ENCODE measurements at regions not wholly inside any gene's neighbourhood (a gene's known extent, or its start where the extent isn't known, plus 50 kb on each side); places are given as distances from the start of the nearest gene placed in this dataset.

GRCh38 chr7:43042302-43042701 lies 70.1 kb upstream of the HECW1 start:
- TF ChIP-seq CTCF (IDR thresholded peaks at IDR 0.05; ENCODE audit: borderline replicate concordance, extremely low read depth, low read length, poor library complexity, severe bottlenecking) (no peak), EZH2 (IDR thresholded peaks at IDR 0.05; ENCODE audit: borderline replicate concordance, low read depth, low read length, severe bottlenecking) (no peak)

Measured in DND-41 (cell line).